Hepatocyte (in vitro differentiated cells): ENCODE measurements at regions not wholly inside any gene's neighbourhood (a gene's known extent, or its start where the extent isn't known, plus 50 kb on each side); places are given as distances from the start of the nearest gene placed in this dataset.

Source experiments
- EZH2 ChIP-seq: fragments of 200-600 bp; sonication (generic); IDR thresholded peaks from 2 replicates; pipeline ENCODE4 v1.6.1; 2016; ENCODE audit warnings: antibody characterized with exemption, mild to moderate bottlenecking, borderline replicate concordance
- EZH2phosphoT487 ChIP-seq: fragments of 200-600 bp; sonication (generic); IDR thresholded peaks from one replicate; pipeline ENCODE4 v1.6.1; 2018; ENCODE audit warnings: antibody characterized with exemption, mild to moderate bottlenecking, low read depth, moderate library complexity; ENCODE audit not compliant: unreplicated experiment, severe bottlenecking
- TF ChIP-seq, protein P1 (sequence below): fragments of 200-600 bp; sonication (generic); IDR thresholded peaks from 2 replicates; pipeline ENCODE4 v1.5.1; 2016; ENCODE audit warnings: antibody characterized with exemption, mild to moderate bottlenecking; ENCODE audit not compliant: poor library complexity

DNA sequence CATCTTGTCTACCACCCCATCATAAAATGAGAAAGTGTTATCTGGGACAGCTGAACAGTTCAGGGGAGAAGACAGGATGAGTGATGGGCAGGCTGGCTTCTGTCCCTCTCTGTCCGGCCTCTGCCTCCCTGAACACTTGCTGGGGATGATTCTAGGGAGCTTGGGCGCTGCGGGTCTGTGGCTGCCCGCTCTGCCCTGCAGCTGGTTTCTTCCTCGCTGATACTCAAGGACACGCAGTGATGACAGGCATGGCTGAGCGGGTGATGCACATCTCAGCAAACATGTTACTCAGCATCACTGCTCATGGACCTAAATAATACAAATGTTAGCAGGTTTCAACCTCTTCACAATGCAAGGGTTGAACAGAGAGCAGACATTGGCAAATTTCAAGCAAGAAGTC lies 161.1 kb downstream of the TMEM18 start:
- TF ChIP-seq, protein P1, sequence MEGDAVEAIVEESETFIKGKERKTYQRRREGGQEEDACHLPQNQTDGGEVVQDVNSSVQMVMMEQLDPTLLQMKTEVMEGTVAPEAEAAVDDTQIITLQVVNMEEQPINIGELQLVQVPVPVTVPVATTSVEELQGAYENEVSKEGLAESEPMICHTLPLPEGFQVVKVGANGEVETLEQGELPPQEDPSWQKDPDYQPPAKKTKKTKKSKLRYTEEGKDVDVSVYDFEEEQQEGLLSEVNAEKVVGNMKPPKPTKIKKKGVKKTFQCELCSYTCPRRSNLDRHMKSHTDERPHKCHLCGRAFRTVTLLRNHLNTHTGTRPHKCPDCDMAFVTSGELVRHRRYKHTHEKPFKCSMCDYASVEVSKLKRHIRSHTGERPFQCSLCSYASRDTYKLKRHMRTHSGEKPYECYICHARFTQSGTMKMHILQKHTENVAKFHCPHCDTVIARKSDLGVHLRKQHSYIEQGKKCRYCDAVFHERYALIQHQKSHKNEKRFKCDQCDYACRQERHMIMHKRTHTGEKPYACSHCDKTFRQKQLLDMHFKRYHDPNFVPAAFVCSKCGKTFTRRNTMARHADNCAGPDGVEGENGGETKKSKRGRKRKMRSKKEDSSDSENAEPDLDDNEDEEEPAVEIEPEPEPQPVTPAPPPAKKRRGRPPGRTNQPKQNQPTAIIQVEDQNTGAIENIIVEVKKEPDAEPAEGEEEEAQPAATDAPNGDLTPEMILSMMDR, result no peak
- TF ChIP-seq EZH2, result no peak
- no peak for TF ChIP-seq EZH2phosphoT487
